ENCODE measurements at regions not wholly inside any gene's neighbourhood (a gene's known extent, or its start where the extent isn't known, plus 50 kb on each side); places are given as distances from the start of the nearest gene placed in this dataset.

- H3K4me1 ChIP-seq, result no peaks in the 10 kb centered on the region
- ATAC-seq, result no peak
- no peaks in the 10 kb centered on the region for H3K36me3 ChIP-seq
- H3K27ac ChIP-seq, result no peak overlapping the region
- H3K9me3 ChIP-seq, result no peaks in the 10 kb centered on the region
- no peaks in the 10 kb centered on the region for H3K27me3 ChIP-seq
- TF ChIP-seq POLR2AphosphoS5 (IDR thresholded peaks at IDR 0.05) (no peak), EP300 (IDR thresholded peaks at IDR 0.05) (no peak), POLR2A (IDR thresholded peaks at IDR 0.05) (no peak)
- TF ChIP-seq, protein P1, sequence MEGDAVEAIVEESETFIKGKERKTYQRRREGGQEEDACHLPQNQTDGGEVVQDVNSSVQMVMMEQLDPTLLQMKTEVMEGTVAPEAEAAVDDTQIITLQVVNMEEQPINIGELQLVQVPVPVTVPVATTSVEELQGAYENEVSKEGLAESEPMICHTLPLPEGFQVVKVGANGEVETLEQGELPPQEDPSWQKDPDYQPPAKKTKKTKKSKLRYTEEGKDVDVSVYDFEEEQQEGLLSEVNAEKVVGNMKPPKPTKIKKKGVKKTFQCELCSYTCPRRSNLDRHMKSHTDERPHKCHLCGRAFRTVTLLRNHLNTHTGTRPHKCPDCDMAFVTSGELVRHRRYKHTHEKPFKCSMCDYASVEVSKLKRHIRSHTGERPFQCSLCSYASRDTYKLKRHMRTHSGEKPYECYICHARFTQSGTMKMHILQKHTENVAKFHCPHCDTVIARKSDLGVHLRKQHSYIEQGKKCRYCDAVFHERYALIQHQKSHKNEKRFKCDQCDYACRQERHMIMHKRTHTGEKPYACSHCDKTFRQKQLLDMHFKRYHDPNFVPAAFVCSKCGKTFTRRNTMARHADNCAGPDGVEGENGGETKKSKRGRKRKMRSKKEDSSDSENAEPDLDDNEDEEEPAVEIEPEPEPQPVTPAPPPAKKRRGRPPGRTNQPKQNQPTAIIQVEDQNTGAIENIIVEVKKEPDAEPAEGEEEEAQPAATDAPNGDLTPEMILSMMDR (IDR thresholded peaks at IDR 0.05), result no peak
- 60% methylated on average over 1 of the region's 1 CpG; no CpG with 5 or more reads in 1 of the 2 donors for WGBS, 2 donors (ENCODE audit: low coverage in 1 of 2)
- H3K4me3 ChIP-seq, result no peak overlapping the region
Measured at GRCh38 chr3:117809186-117810081, 1099.9 kb downstream of the TUSC7 start.

DNA sequence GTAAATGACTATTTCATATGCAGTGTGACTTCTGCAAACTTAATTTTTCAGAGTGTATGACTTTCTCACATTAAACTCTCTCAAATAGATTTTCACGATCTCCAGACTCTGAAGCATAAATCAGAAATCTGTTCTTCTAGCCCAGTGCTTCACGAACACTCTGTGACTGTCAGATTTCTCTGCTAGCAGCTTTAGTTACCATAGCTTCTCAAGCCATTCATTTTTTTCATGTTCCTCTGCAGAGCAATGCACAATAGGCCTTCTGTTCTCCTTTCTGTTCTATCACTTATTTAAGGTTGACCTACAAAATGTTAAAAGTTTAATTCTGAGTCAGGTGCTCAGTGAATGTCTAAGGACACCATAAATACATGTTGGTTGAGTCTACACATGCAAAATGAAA, 1102.2 kb downstream of the TUSC7 start:
- Histone ChIP-seq H3K4me1 (no peaks in the 10 kb centered on the region), H3K36me3 (no peaks in the 10 kb centered on the region), H3K9me3 (no peaks in the 10 kb centered on the region), H3K4me3 (no peak overlapping the region), H3K27me3 (no peaks in the 10 kb centered on the region), H3K27ac (no peak overlapping the region)
- ATAC-seq, result no peak
- 80% methylated on average over 2 of the region's 2 CpGs for WGBS, 2 donors (ENCODE audit: low coverage in 1 of 2)
- TF ChIP-seq POLR2AphosphoS5 (IDR thresholded peaks at IDR 0.05) (no peak), EP300 (IDR thresholded peaks at IDR 0.05) (no peak), POLR2A (IDR thresholded peaks at IDR 0.05) (no peak)
- TF ChIP-seq, protein P1 (IDR thresholded peaks at IDR 0.05), result no peak

DNA sequence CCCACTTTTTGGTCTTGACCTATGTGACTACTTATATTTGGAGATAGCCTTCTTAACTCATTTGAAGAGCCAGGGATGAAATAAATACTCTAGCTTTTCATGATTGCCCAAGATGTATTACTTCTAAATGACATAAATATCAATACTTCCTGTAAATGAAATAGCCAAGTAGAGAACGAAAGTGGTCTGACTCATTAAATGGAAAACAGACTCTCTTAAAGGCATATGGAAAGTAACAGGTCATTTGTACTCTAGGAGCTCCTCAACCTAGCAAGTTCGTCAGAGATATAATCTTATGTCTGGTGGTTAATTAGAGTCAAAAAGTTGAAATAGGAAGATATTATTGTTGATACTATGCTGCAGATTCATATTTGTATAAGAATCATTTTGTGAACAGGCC, 1105.4 kb downstream of the TUSC7 start:
- no peak overlapping the region for H3K27ac ChIP-seq
- H3K9me3 ChIP-seq, result no peaks in the 10 kb centered on the region
- H3K4me1 ChIP-seq, result no peaks in the 10 kb centered on the region
- WGBS, 2 donors (ENCODE audit: low coverage in 1 of 2), result 36 to 64% methylated on average over 2 of the region's 2 CpGs
- no peak for ATAC-seq
- no peak overlapping the region for H3K4me3 ChIP-seq
- no peaks in the 10 kb centered on the region for H3K36me3 ChIP-seq
- no peak for TF ChIP-seq POLR2AphosphoS5 (IDR thresholded peaks at IDR 0.05)
- no peaks in the 10 kb centered on the region for H3K27me3 ChIP-seq

GRCh38 chr3:117817103-117817502, 1107.5 kb downstream of the TUSC7 start:
- no peaks in the 10 kb centered on the region for H3K36me3 ChIP-seq
- H3K27ac ChIP-seq, result no peak overlapping the region
- no peaks in the 10 kb centered on the region for H3K4me1 ChIP-seq
- TF ChIP-seq EP300 (IDR thresholded peaks at IDR 0.05) (no peak), POLR2A (IDR thresholded peaks at IDR 0.05) (no peak), POLR2AphosphoS5 (IDR thresholded peaks at IDR 0.05) (no peak)
- TF ChIP-seq, protein P1 (IDR thresholded peaks at IDR 0.05), result no peak
- H3K27me3 ChIP-seq, result no peaks in the 10 kb centered on the region
- 95% methylated on average over 2 of the region's 2 CpGs for WGBS, 2 donors (ENCODE audit: low coverage in 1 of 2)
- H3K9me3 ChIP-seq, result no peaks in the 10 kb centered on the region
- H3K4me3 ChIP-seq, result no peak overlapping the region
- ATAC-seq, result no peak

- 67 to 83% methylated on average over 1 of the region's 1 CpG for WGBS, 2 donors (ENCODE audit: low coverage in 1 of 2)
Measured at GRCh38 chr3:117818592-117818991, 1109.0 kb downstream of the TUSC7 start.

More at GRCh38 chr3:117818592-117818991, 1109.0 kb downstream of the TUSC7 start:
- Histone ChIP-seq H3K4me1 (no peaks in the 10 kb centered on the region), H3K27me3 (no peaks in the 10 kb centered on the region), H3K9me3 (no peaks in the 10 kb centered on the region), H3K36me3 (no peaks in the 10 kb centered on the region), H3K27ac (no peak overlapping the region), H3K4me3 (no peak overlapping the region)
- no peak for ATAC-seq
- TF ChIP-seq, protein P1 (IDR thresholded peaks at IDR 0.05), result no peak
- TF ChIP-seq POLR2A (IDR thresholded peaks at IDR 0.05) (no peak), POLR2AphosphoS5 (IDR thresholded peaks at IDR 0.05) (no peak), EP300 (IDR thresholded peaks at IDR 0.05) (no peak)
